Esophagus squamous epithelium (tissue), 4 donors: ENCODE measurements at regions not wholly inside any gene's neighbourhood (a gene's known extent, or its start where the extent isn't known, plus 50 kb on each side); places are given as distances from the start of the nearest gene placed in this dataset.

Experiments used
- CTCF ChIP-seq, 6 experiments: fragments of 450-650 bp in 4 of 6; fragments of 200-600 bp in 2 of 6; sonication (generic) in 2 of 6; IDR thresholded peaks; one replicate each; pipeline ENCODE4 v1.5.1; 2016 to 2019; ENCODE audit warnings: antibody characterized with exemption in 6 of 6, mild to moderate bottlenecking in 4 of 6, moderate library complexity in 4 of 6
- POLR2A ChIP-seq, 4 donors: fragments of 450-650 bp; IDR thresholded peaks; one replicate each; pipeline ENCODE4 v1.6.1; 2017; ENCODE audit warnings: antibody characterized with exemption in 4 of 4, mild to moderate bottlenecking in 4 of 4, moderate library complexity in 3 of 4

DNA sequence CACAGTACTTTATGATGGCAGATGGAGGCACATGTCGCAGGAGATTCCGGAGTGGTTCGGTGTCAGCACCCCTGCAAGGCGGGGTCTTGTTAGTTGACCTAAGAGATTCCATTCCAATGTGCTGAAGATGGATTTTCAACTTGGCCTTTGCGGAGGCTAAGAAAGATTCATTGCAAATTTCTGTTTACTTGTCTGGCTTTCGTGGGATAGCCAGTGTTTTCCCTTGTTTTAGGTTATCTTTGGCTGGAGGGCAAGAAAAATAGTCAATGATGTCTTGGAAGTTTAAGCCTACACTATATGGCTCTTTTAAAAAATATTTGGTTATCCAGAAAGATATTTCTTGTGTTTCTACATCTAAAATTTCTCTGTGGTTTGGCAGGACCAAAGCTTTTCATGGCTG, 123.6 kb upstream of the PTCH1 start:
- no peak for TF ChIP-seq CTCF (IDR thresholded peaks at IDR 0.05)
- no peak for TF ChIP-seq POLR2A (IDR thresholded peaks at IDR 0.05)
